K562 (cell line): ENCODE measurements at regions not wholly inside any gene's neighbourhood (a gene's known extent, or its start where the extent isn't known, plus 50 kb on each side); places are given as distances from the start of the nearest gene placed in this dataset.

Experiments used
- ATAC-seq: fragments of 200-7000 bp; cut with Tn5 transposase; 3 replicates; pipeline ENCODE4 v1.9.1; 2020; ENCODE audit warnings: moderate library complexity
- BruUV-seq: library from RNA; stranded (reverse); fragments of 400-500 nt; replicated peaks from 2 replicates; lab custom pipeline; 2021; lab: Mats Ljungman, UMichigan
- CTCF ChIA-PET: fragments of 300-600 bp; formaldehyde crosslinking; extraction: SDS; loops from one replicate; lab custom pipeline; 2021; ENCODE audit warnings: low intra/inter-chr PET ratio; lab: Yijun Ruan, JAX
- POLR2A ChIA-PET: fragments of 300-600, 350-650 bp; sonication (Branson Sonifier 250); formaldehyde crosslinking; extraction: SDS; loops from one replicate; lab custom pipeline; 2021; ENCODE audit warnings: antibody characterized with exemption, inconsistent platforms; lab: Yijun Ruan, JAX
- DNase-seq, 4 experiments: peaks; one replicate each; pipeline versions ENCODE4 v3.0.0 to v3.0.0-alpha.2; 2011 to 2018; ENCODE audit warnings: low spot score in 3 of 4, mixed read lengths in 3 of 4; ENCODE audit errors: extremely low read depth in 1 of 4
- FAIRE-seq: peaks from 2 replicates; lab custom pipeline; 2011; peaks lifted over from hg19 to GRCh38; lab: Jason Lieb, UNC
- H2AFZ ChIP-seq: 2 replicates; pipeline ENCODE4 v1.6.0; 2011; ENCODE audit warnings: low read depth, low read length, control low read depth, inconsistent platforms
- H3K27ac ChIP-seq: fragments of 200-600 bp; 3 replicates; pipeline ENCODE4 v1.8.0; 2011; ENCODE audit warnings: low read depth, mild to moderate bottlenecking, control low read depth, inconsistent platforms, low read length, moderate library complexity, mixed read lengths; ENCODE audit errors: extremely low read depth
- H3K27me3 ChIP-seq, 2 experiments: fragments of 300-600 bp in 1 of 2; 2 replicates in 1 of 2; 3 replicates in 1 of 2; pipeline versions ENCODE4 v1.6.0 to v1.8.0; 2011; ENCODE audit warnings: inconsistent platforms in 2 of 2, low read length in 2 of 2, mild to moderate bottlenecking in 1 of 2, mixed read lengths in 1 of 2, moderate library complexity in 1 of 2; ENCODE audit not compliant: control insufficient read depth in 2 of 2, insufficient read depth in 2 of 2
- H3K36me3 ChIP-seq: fragments of 300-600 bp; 3 replicates; pipeline ENCODE4 v1.8.0; 2011; ENCODE audit warnings: mild to moderate bottlenecking, low read length, inconsistent platforms; ENCODE audit not compliant: control insufficient read depth, insufficient read depth
- H3K4me1 ChIP-seq, 2 experiments: fragments of 200-600 bp in 1 of 2; replicated peaks in 1 of 2; 2 replicates in 1 of 2; 3 replicates in 1 of 2; pipeline versions ENCODE4 v1.5.1 to v1.8.0; 2011; ENCODE audit warnings: inconsistent platforms in 2 of 2, low read length in 2 of 2, mild to moderate bottlenecking in 1 of 2, mixed read lengths in 1 of 2, moderate library complexity in 1 of 2; ENCODE audit not compliant: control insufficient read depth in 2 of 2, insufficient read depth in 2 of 2
- H3K4me2 ChIP-seq: 2 replicates; pipeline ENCODE4 v1.6.1; 2011; ENCODE audit warnings: low read length, control low read depth, inconsistent platforms, mixed read lengths; ENCODE audit not compliant: insufficient read depth
- H3K4me3 ChIP-seq: fragments of 200-600 bp; sonication (generic), shearing (Covaris generic); 2 replicates; pipeline ENCODE4 v1.5.1; 2016; ENCODE audit warnings: control low read depth, inconsistent platforms
- H3K79me2 ChIP-seq: fragments of 200-600 bp; 3 replicates; pipeline ENCODE4 v1.8.0; 2011; ENCODE audit warnings: low read length, inconsistent platforms; ENCODE audit not compliant: control insufficient read depth, insufficient read depth
- H3K9ac ChIP-seq, 2 experiments: 2 replicates each; pipeline versions ENCODE4 v1.6.0 to v1.6.1; 2011; ENCODE audit warnings: low read depth in 2 of 2, low read length in 2 of 2, control low read depth in 1 of 2, inconsistent platforms in 1 of 2, mild to moderate bottlenecking in 1 of 2, mixed read lengths in 1 of 2; ENCODE audit not compliant: insufficient read depth in 1 of 2
- H3K9me1 ChIP-seq: one replicate; pipeline ENCODE4 v1.6.0; 2011; ENCODE audit warnings: inconsistent platforms, mild to moderate bottlenecking, low read length, moderate library complexity; ENCODE audit not compliant: control insufficient read depth, insufficient read depth
- H3K9me3 ChIP-seq: replicated peaks from 2 replicates; pipeline ENCODE4 v1.5.1; 2011; ENCODE audit warnings: low read depth, low read length, inconsistent platforms; ENCODE audit not compliant: control insufficient read depth, insufficient read depth
- H4K20me1 ChIP-seq: replicated peaks from 2 replicates; pipeline ENCODE4 v1.6.1; 2011; ENCODE audit warnings: low read length, inconsistent platforms, mixed read lengths; ENCODE audit not compliant: control insufficient read depth, insufficient read depth
- ARHGAP35 ChIP-seq: fragments of 450-650 bp; IDR thresholded peaks from 2 replicates; pipeline ENCODE4 v1.6.1; 2018; ENCODE audit not compliant: partially characterized antibody
- CREM ChIP-seq: IDR thresholded peaks from 2 replicates; pipeline ENCODE4 v1.6.1; 2014; ENCODE audit warnings: antibody characterized with exemption, low read depth
- DPF2 ChIP-seq: fragments of 450-650 bp; IDR thresholded peaks from 2 replicates; pipeline ENCODE4 v1.6.1; 2016
- HDGF ChIP-seq: fragments of 450-650 bp; IDR thresholded peaks from 2 replicates; pipeline ENCODE4 v1.6.1; 2016
- HMGXB4 ChIP-seq: sonication (generic); formaldehyde crosslinking; IDR thresholded peaks from 2 replicates; pipeline ENCODE4 v1.8.1; 2023; ENCODE audit warnings: mild to moderate bottlenecking, missing genetic modification reagents
- RAD21 ChIP-seq, 2 experiments: fragments of 250-450 bp in 1 of 2; fragments of 450-650 bp in 1 of 2; sonication (Bioruptor Pico) in 1 of 2; formaldehyde crosslinking in 1 of 2; IDR thresholded peaks in 1 of 2; conservative IDR thresholded peaks in 1 of 2; 2 replicates each; pipeline versions ENCODE4 v1.4.0 to v1.8.0; 2020 to 2022; ENCODE audit warnings: mild to moderate bottlenecking in 2 of 2, moderate library complexity in 1 of 2
- RCOR1 ChIP-seq, 2 experiments: IDR thresholded peaks; 2 replicates each; pipeline ENCODE4 v1.6.1; 2012; ENCODE audit warnings: low read depth in 2 of 2, low read length in 2 of 2, borderline replicate concordance in 1 of 2, improper control_type of control experiment in 1 of 2
- RFX7 ChIP-seq: fragments of 250-450 bp; sonication (Bioruptor Pico); IDR thresholded peaks from 2 replicates; pipeline ENCODE4 v1.5.1; 2021; ENCODE audit warnings: mild to moderate bottlenecking
- SP1 ChIP-seq: sonication (generic); formaldehyde crosslinking; IDR thresholded peaks from 2 replicates; pipeline ENCODE4 v1.8.1; 2022; ENCODE audit warnings: mild to moderate bottlenecking, missing genetic modification reagents
- TEAD1 ChIP-seq, 2 experiments: fragments of 450-650 bp in 1 of 2; sonication (generic) in 1 of 2; formaldehyde crosslinking; IDR thresholded peaks; 2 replicates each; pipeline versions ENCODE4 v1.4.0 to v1.8.0; 2020 to 2022; ENCODE audit warnings: mild to moderate bottlenecking in 2 of 2, missing genetic modification reagents in 1 of 2
- ZNF175 ChIP-seq: fragments of 200-800 bp; sonication (Bioruptor generic); IDR thresholded peaks from 2 replicates; pipeline ENCODE4 v1.6.1; 2016; ENCODE audit warnings: low read depth, mild to moderate bottlenecking, missing genetic modification characterization, missing compliant biosample characterization
- ZNF23 ChIP-seq: fragments of 250-450 bp; sonication (Bioruptor Pico); IDR thresholded peaks from 2 replicates; pipeline ENCODE4 v1.4.0; 2020; ENCODE audit warnings: mild to moderate bottlenecking
- ZNF707 ChIP-seq: fragments of 250-450 bp; sonication (Bioruptor Pico); conservative IDR thresholded peaks from 2 replicates; pipeline ENCODE4 v1.8.0; 2022; ENCODE audit warnings: inconsistent platforms, mild to moderate bottlenecking, moderate library complexity
- ZNF76 ChIP-seq: fragments of 250-450 bp; sonication (Bioruptor Pico); IDR thresholded peaks from 2 replicates; pipeline ENCODE4 v1.4.0; 2020; ENCODE audit warnings: mild to moderate bottlenecking, moderate library complexity, borderline replicate concordance
- WGBS: fragments of 100-300 bp; shearing (Covaris generic); methylation state at CpG from one replicate; pipeline ENCODE4 v1.1.6; 2016; ENCODE audit warnings: low coverage, mixed read lengths; ENCODE audit not compliant: insufficient coverage; ENCODE audit errors: missing lambda C conversion rate; 5-methylcytosine and 5-hydroxymethylcytosine counted together
- in situ Hi-C: fragments of 300-500 bp; cut with MboI; formaldehyde crosslinking; loops from 4 replicates; pipeline ENCODE4 v1.15.0; 2018; ENCODE audit warnings: inconsistent platforms, mixed read lengths
- intact Hi-C: fragments of 100-400 bp; cut with micrococcal nuclease; formaldehyde crosslinking; loops from 2 replicates; pipeline ENCODE4 v1.14.2; 2022
- TF ChIP-seq, protein P1 (sequence below), 2 experiments: fragments of 250-450 bp in 1 of 2; fragments of 450-650 bp in 1 of 2; sonication (Bioruptor Pico) in 1 of 2; IDR thresholded peaks; 2 replicates each; pipeline versions ENCODE4 v1.6.1 to v1.8.0; 2016 to 2021; ENCODE audit warnings: mild to moderate bottlenecking in 2 of 2, moderate library complexity in 2 of 2, missing compliant biosample characterization in 1 of 2, missing genetic modification characterization in 1 of 2

DNA sequence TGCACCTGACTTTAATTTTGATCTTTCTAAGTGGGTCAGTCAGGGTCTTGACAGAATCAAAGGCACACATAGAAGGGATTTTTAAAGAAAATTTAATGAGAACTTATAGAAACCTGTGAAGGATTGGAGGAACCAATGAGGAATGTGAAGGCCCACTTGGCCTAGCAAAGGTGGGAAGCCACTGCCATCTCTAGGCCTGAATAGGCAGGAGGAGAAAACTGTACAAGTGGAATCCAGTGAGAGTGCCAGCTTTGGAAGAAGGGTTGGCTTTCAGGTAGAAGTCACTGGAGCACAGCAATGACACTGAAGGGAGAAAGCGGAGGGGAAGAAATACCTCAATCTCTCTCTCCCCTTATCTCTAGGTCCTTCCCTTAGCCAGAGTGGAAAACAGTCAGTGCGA, 380.7 kb upstream of the KCNMB2 start:
- WGBS, result 71% methylated on average over 2 of the region's 2 CpGs
- H2AFZ ChIP-seq, result peak overlapping the region; percentile 41; the same call in 1 of the 2 replicates
- peak in 1 of 2 experiments; percentile 25; a peak in 1 of 4 replicates for TF ChIP-seq RAD21 (CRISPR knock-in tag; conservative IDR thresholded peaks at IDR 0.05 in 1 of 2, IDR thresholded peaks at IDR 0.05 in 1 of 2)
- TF ChIP-seq RCOR1 (IDR thresholded peaks at IDR 0.05; ENCODE audit: borderline replicate concordance in 1 of 2, low read depth in 2 of 2, low read length in 2 of 2), result no peak
- no peak for TF ChIP-seq SP1 (CRISPR knock-in tag)
- no peaks in the 10 kb centered on the region for H3K36me3 ChIP-seq
- H4K20me1 ChIP-seq, result no peaks in the 10 kb centered on the region
- FAIRE-seq (no peak), ATAC-seq (no peak), DNase-seq (no peak)
- intact Hi-C loops, result no loop called here
- H3K4me3 ChIP-seq, result no peak overlapping the region
- no peaks in the 10 kb centered on the region for H3K79me2 ChIP-seq
- H3K9me1 ChIP-seq, result no peaks in the 10 kb centered on the region
- POLR2A ChIA-PET, result interaction anchor here (0.9 kb wide), 1 partner anchor 217 kb away, joined by 4 read pairs; no protein-coding TSS in a partner anchor
- H3K4me1 ChIP-seq, result peaks cover 0 to 8% of the 10 kb centered on the region in 2 experiments; a peak in 2 of 5 replicates
- H3K9me3 ChIP-seq, result no peaks in the 10 kb centered on the region
- H3K27ac ChIP-seq, result no peak overlapping the region
- H3K27me3 ChIP-seq, result no peaks in the 10 kb centered on the region
- in situ Hi-C loops, result no loop called here
- BruUV-seq, result no TSS peak
- no peak overlapping the region for H3K9ac ChIP-seq
- CTCF ChIA-PET, result no interaction called here
- H3K4me2 ChIP-seq, result no peak overlapping the region

- in situ Hi-C loops, result no loop called here
- DNase-seq, result no peak
- Histone ChIP-seq H3K27ac (no peak overlapping the region), H3K4me2 (no peak overlapping the region), H4K20me1 (no peaks in the 10 kb centered on the region), H3K9ac (no peak overlapping the region), H3K4me1 (peaks cover 0 to 8% of the 10 kb centered on the region in 2 experiments; a peak in 2 of 5 replicates), H3K9me1 (no peaks in the 10 kb centered on the region), H3K36me3 (no peaks in the 10 kb centered on the region), H2AFZ (peak overlapping the region; percentile 34), H3K4me3 (no peak overlapping the region), H3K27me3 (no peaks in the 10 kb centered on the region), H3K9me3 (no peaks in the 10 kb centered on the region), H3K79me2 (no peaks in the 10 kb centered on the region)
- CTCF ChIA-PET, result no interaction called here
- intact Hi-C loops, result no loop called here
- no TSS peak for BruUV-seq
- WGBS, result 37% methylated on average over 4 of the region's 4 CpGs
- ATAC-seq, result no peak
- no peak for FAIRE-seq
- POLR2A ChIA-PET, result interaction anchor here (0.6 kb wide), 1 partner anchor 45 kb away, joined by 3 read pairs; no protein-coding TSS in a partner anchor
- no peak for TF ChIP-seq ZNF175 (CRISPR knock-in tag)
- TF ChIP-seq, protein P1, sequence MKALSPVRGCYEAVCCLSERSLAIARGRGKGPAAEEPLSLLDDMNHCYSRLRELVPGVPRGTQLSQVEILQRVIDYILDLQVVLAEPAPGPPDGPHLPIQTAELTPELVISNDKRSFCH (CRISPR knock-in tag; IDR thresholded peaks at IDR 0.05), result no peak
- TF ChIP-seq, protein P1 (tag; IDR thresholded peaks at IDR 0.05), result no peak
- no peak for TF ChIP-seq HMGXB4 (CRISPR knock-in tag)
- TF ChIP-seq TEAD1 (CRISPR knock-in tag; IDR thresholded peaks at IDR 0.05), result no peak
- TF ChIP-seq HDGF, result no peak
- no peak for TF ChIP-seq RFX7 (CRISPR knock-in tag)
- TF ChIP-seq ARHGAP35, result no peak
- TF ChIP-seq ZNF23 (CRISPR knock-in tag), result no peak
- no peak for TF ChIP-seq ZNF76
- no peak for TF ChIP-seq CREM
- TF ChIP-seq DPF2, result no peak
- no peak for TF ChIP-seq ZNF707
Observed at GRCh38 chr3:178156301-178156700, 379.9 kb upstream of the KCNMB2 start.
